OCI-LY1 (cell line): ENCODE measurements at regions not wholly inside any gene's neighbourhood (a gene's known extent, or its start where the extent isn't known, plus 50 kb on each side); places are given as distances from the start of the nearest gene placed in this dataset.

Experiments
- EZH2 ChIP-seq: fragments of 200-600 bp; sonication (generic), shearing (Covaris generic); IDR thresholded peaks from 2 replicates; pipeline ENCODE4 v1.8.0; 2017; ENCODE audit warnings: borderline replicate concordance, mixed run types, mild to moderate bottlenecking, antibody characterized with exemption, low read length, moderate library complexity, mixed read lengths
- TF ChIP-seq, protein P1 (sequence below): fragments of 200-600 bp; sonication (generic), shearing (Covaris generic); IDR thresholded peaks from 2 replicates; pipeline ENCODE4 v1.5.1; 2017; ENCODE audit warnings: mild to moderate bottlenecking, antibody characterized with exemption, low read length, moderate library complexity, mixed read lengths

DNA sequence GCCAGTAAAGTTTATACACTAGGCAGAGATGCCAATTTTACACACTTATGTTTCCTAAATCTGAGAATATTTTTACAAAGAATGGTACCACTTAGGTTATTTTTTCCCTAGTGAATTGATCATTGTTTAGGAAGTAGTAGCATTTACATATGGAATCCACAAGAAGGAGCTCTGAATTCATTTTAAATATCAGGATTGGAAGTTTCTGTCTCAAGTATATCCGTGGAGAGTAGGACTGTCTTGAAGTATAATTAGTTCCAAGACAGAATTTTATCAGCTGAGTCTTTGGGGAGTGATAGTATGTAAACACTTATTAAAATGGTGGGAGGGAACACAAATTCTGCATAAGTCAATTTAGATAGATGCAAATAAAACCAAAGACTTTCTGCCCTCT, 82.3 kb upstream of the FAM98A start:
- no peak for TF ChIP-seq EZH2
- TF ChIP-seq, protein P1, sequence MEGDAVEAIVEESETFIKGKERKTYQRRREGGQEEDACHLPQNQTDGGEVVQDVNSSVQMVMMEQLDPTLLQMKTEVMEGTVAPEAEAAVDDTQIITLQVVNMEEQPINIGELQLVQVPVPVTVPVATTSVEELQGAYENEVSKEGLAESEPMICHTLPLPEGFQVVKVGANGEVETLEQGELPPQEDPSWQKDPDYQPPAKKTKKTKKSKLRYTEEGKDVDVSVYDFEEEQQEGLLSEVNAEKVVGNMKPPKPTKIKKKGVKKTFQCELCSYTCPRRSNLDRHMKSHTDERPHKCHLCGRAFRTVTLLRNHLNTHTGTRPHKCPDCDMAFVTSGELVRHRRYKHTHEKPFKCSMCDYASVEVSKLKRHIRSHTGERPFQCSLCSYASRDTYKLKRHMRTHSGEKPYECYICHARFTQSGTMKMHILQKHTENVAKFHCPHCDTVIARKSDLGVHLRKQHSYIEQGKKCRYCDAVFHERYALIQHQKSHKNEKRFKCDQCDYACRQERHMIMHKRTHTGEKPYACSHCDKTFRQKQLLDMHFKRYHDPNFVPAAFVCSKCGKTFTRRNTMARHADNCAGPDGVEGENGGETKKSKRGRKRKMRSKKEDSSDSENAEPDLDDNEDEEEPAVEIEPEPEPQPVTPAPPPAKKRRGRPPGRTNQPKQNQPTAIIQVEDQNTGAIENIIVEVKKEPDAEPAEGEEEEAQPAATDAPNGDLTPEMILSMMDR, result no peak
